HFFc6 (cell line): ENCODE measurements at regions not wholly inside any gene's neighbourhood (a gene's known extent, or its start where the extent isn't known, plus 50 kb on each side); places are given as distances from the start of the nearest gene placed in this dataset.

Experiments used
- DNase-seq: peaks from one replicate; pipeline ENCODE4 v3.0.0-alpha.2; 2018
- H3K27ac Mint-ChIP-seq: 2 replicates; pipeline ENCODE4 v1.8.0; 2020; ENCODE audit warnings: mild to moderate bottlenecking, mixed read lengths
- H3K27me3 Mint-ChIP-seq: 2 replicates; pipeline ENCODE4 v1.8.0; 2021; ENCODE audit warnings: mild to moderate bottlenecking, moderate library complexity, mixed read lengths; ENCODE audit not compliant: insufficient read depth
- H3K36me3 Mint-ChIP-seq: 2 replicates; pipeline ENCODE4 v1.8.0; 2021; ENCODE audit warnings: low read depth, mixed read lengths
- H3K4me1 Mint-ChIP-seq: 2 replicates; pipeline ENCODE4 v1.8.0; 2020; ENCODE audit warnings: low read depth, mixed read lengths
- H3K4me3 Mint-ChIP-seq: 2 replicates; pipeline ENCODE4 v1.8.0; 2020; ENCODE audit warnings: mild to moderate bottlenecking, moderate library complexity, mixed read lengths
- H3K9me3 Mint-ChIP-seq: 2 replicates; pipeline ENCODE4 v1.8.0; 2020; ENCODE audit warnings: mild to moderate bottlenecking, mixed read lengths
- CTCF ChIP-seq: fragments of 200-600 bp; sonication (generic); IDR thresholded peaks from 2 replicates; pipeline ENCODE4 v1.5.0; 2021; ENCODE audit warnings: antibody characterized with exemption, mild to moderate bottlenecking

GRCh38 chr5:171629628-171630349, 155.8 kb upstream of the SMIM23 start:
- no peaks in the 10 kb centered on the region for H3K36me3 Mint-ChIP-seq
- H3K9me3 Mint-ChIP-seq = no peaks in the 10 kb centered on the region
- peaks cover 35% of the 10 kb centered on the region for H3K27me3 Mint-ChIP-seq
- TF ChIP-seq CTCF = peak; percentile 56
- no peaks in the 10 kb centered on the region for H3K4me1 Mint-ChIP-seq
- H3K4me3 Mint-ChIP-seq = no peak overlapping the region
- no peak overlapping the region for H3K27ac Mint-ChIP-seq
- DNase-seq = no peak

GRCh38 chr5:171630350-171631065, 155.1 kb upstream of the SMIM23 start:
- Mint-ChIP-seq H3K9me3 (no peaks in the 10 kb centered on the region), H3K36me3 (no peaks in the 10 kb centered on the region), H3K4me3 (no peak overlapping the region), H3K27ac (no peak overlapping the region), H3K27me3 (peaks cover 38% of the 10 kb centered on the region), H3K4me1 (no peaks in the 10 kb centered on the region)
- no peak for DNase-seq
- TF ChIP-seq CTCF = no peak

- no peak overlapping the region for H3K4me3 Mint-ChIP-seq
- no peak for TF ChIP-seq CTCF
- H3K36me3 Mint-ChIP-seq = no peaks in the 10 kb centered on the region
- DNase-seq = no peak
- H3K4me1 Mint-ChIP-seq = no peaks in the 10 kb centered on the region
- H3K27me3 Mint-ChIP-seq = peaks cover 34% of the 10 kb centered on the region
- no peak overlapping the region for H3K27ac Mint-ChIP-seq
- H3K9me3 Mint-ChIP-seq = no peaks in the 10 kb centered on the region
Measured at GRCh38 chr5:171632616-171633015, 153.0 kb upstream of the SMIM23 start.

- Mint-ChIP-seq H3K36me3 (no peaks in the 10 kb centered on the region), H3K9me3 (no peaks in the 10 kb centered on the region), H3K4me1 (no peaks in the 10 kb centered on the region), H3K4me3 (no peak overlapping the region), H3K27ac (no peak overlapping the region), H3K27me3 (peaks cover 29% of the 10 kb centered on the region)
- no peak for TF ChIP-seq CTCF
- DNase-seq = no peak
Measured at GRCh38 chr5:171633776-171634470, 151.7 kb upstream of the SMIM23 start.

GRCh38 chr5:171634511-171634910, 151.1 kb upstream of the SMIM23 start:
- no peak for DNase-seq
- H3K9me3 Mint-ChIP-seq = no peaks in the 10 kb centered on the region
- no peak for TF ChIP-seq CTCF
- no peaks in the 10 kb centered on the region for H3K4me1 Mint-ChIP-seq
- no peak overlapping the region for H3K4me3 Mint-ChIP-seq
- H3K27ac Mint-ChIP-seq = no peak overlapping the region
- no peaks in the 10 kb centered on the region for H3K36me3 Mint-ChIP-seq
- peaks cover 29% of the 10 kb centered on the region for H3K27me3 Mint-ChIP-seq
